ENCODE measurements at regions not wholly inside any gene's neighbourhood (a gene's known extent, or its start where the extent isn't known, plus 50 kb on each side); places are given as distances from the start of the nearest gene placed in this dataset.

DNA sequence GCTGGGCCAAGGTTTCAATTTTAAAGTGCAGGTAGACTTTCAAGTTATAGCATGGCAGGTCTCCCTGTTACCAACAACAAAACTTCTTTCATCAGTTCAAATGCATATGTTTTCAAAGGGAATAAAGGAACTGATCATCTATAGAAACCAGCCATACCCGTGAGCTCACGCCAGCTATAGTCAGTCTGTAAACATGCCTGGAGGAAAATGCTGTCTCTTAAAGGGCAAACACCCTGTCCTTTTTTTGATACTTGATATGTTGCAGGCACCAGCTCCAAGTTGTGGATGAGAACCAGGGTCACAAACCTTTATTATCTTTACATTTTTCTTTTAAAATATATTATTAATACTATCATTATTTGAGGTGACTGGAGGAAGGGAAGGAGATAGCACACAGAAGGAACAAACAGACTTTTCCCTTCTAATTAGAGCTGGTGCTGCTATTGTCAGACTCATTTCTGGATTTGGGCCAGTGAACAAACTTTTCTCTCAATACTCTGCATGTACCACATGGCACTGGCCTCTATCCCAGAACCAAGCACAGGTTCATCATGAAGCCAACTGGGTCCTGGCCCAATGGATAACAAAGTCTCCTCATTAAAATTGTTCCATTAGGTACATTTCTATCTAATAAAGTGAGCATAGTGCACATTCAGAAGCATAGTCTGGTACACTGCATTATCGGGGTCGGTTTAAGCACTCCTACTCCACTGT lies 1102.4 kb downstream of the SORCS3 start:
- TF ChIP-seq CTCF (IDR thresholded peaks at IDR 0.05) (no peak), POLR2A (IDR thresholded peaks at IDR 0.05) (no peak), POLR2AphosphoS5 (IDR thresholded peaks at IDR 0.05) (no peak)
